HG02610 (cell line): ENCODE measurements at regions not wholly inside any gene's neighbourhood (a gene's known extent, or its start where the extent isn't known, plus 50 kb on each side); places are given as distances from the start of the nearest gene placed in this dataset.

ENCODE experiments used
- ATAC-seq: cut with Tn5 transposase; IDR thresholded peaks from one replicate; pipeline ENCODE4 v1.9.1; 2021; ENCODE audit warnings: mild to moderate bottlenecking, moderate library complexity; ENCODE audit not compliant: unreplicated experiment

GRCh38 chr2:7974936-7975335 lies 706.9 kb upstream of the ID2 start:
- no peak for ATAC-seq

- ATAC-seq, result no peak
Observed at GRCh38 chr2:7976206-7976605, 705.6 kb upstream of the ID2 start.

GRCh38 chr2:7977981-7978380 lies 703.9 kb upstream of the ID2 start:
- ATAC-seq, result no peak

GRCh38 chr2:7982054-7982453 lies 699.8 kb upstream of the ID2 start:
- no peak for ATAC-seq

- no peak for ATAC-seq
Observed at GRCh38 chr2:7983451-7983850, 698.4 kb upstream of the ID2 start.

GRCh38 chr2:7983912-7984311 lies 697.9 kb upstream of the ID2 start:
- no peak for ATAC-seq

- ATAC-seq, result peak; percentile 72
Observed at GRCh38 chr2:7984693-7985353, 697.0 kb upstream of the ID2 start.

GRCh38 chr2:7986431-7986830 lies 695.4 kb upstream of the ID2 start:
- no peak for ATAC-seq

- no peak for ATAC-seq
Observed at GRCh38 chr2:7987992-7988391, 693.9 kb upstream of the ID2 start.

GRCh38 chr2:7988440-7988839 lies 693.4 kb upstream of the ID2 start:
- no peak for ATAC-seq

- ATAC-seq, result no peak
Observed at GRCh38 chr2:7989823-7990222, 692.0 kb upstream of the ID2 start.

- no peak for ATAC-seq
Observed at GRCh38 chr2:7992612-7993602, 688.9 kb upstream of the ID2 start.

GRCh38 chr2:7994397-7994951 lies 687.4 kb upstream of the ID2 start:
- no peak for ATAC-seq

- ATAC-seq, result no peak
Observed at GRCh38 chr2:7997279-7997678, 684.6 kb upstream of the ID2 start.

- ATAC-seq, result no peak
Observed at GRCh38 chr2:7999683-8000476, 682.0 kb upstream of the ID2 start.

- no peak for ATAC-seq
Observed at GRCh38 chr2:8000870-8001269, 681.0 kb upstream of the ID2 start.

GRCh38 chr2:8002765-8003393 lies 679.0 kb upstream of the ID2 start:
- ATAC-seq, result no peak

- ATAC-seq, result no peak
Observed at GRCh38 chr2:8003462-8004075, 678.3 kb upstream of the ID2 start.

GRCh38 chr2:8004250-8004681 lies 677.6 kb upstream of the ID2 start:
- no peak for ATAC-seq

- no peak for ATAC-seq
Observed at GRCh38 chr2:8006181-8006580, 675.7 kb upstream of the ID2 start.
